ENCODE measurements at regions not wholly inside any gene's neighbourhood (a gene's known extent, or its start where the extent isn't known, plus 50 kb on each side); places are given as distances from the start of the nearest gene placed in this dataset.

DNA sequence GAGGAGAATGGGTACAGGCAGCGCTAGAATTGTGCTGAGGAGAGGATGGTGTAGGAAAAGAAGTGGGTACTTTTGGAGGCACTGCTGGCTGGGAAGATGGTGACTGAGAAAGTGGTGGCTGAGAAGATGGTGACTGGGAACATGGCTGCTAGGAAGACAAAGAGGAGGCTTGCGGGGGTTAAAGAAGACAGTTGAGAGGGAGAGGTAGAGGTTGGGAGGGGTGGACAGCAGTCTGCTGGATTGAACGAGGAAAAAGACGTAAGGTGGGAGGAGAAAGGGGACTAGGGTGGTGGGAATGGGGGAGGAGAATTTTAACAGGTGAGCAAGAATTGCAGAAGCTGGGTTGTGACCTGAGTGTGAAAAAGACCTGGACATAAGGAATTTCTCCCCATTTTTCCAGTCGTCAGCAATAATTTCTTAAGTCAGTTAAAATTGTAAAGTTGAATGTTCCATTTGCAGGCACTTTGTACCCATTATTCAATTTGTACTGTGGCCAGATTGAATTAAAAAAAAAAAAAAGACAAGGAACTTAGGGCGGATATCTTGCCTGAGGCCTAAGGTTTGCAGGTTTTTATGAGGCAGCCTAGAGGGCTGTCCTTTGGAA lies 2450.0 kb downstream of the TP53TG3F start:
- TF ChIP-seq ZNF609 (CRISPR knock-in tag; IDR thresholded peaks at IDR 0.05; ENCODE audit: borderline replicate concordance) (no peak), HNRNPH1 (optimal IDR thresholded peaks at IDR 0.05; ENCODE audit: low read depth, low read length) (no peak), ZNF174 (CRISPR knock-in tag; IDR thresholded peaks at IDR 0.05) (no peak), HDAC1 (IDR thresholded peaks at IDR 0.05) (no peak), TARDBP (IDR thresholded peaks at IDR 0.05) (no peak), EP300 (IDR thresholded peaks at IDR 0.05; ENCODE audit: low read length) (no peak), GTF2F1 (IDR thresholded peaks at IDR 0.05; ENCODE audit: low read depth, low read length) (no peak), ZBTB40 (IDR thresholded peaks at IDR 0.05) (no peak), ZBTB40 (CRISPR knock-in tag; IDR thresholded peaks at IDR 0.05) (no peak)
- TF ChIP-seq, protein P1, sequence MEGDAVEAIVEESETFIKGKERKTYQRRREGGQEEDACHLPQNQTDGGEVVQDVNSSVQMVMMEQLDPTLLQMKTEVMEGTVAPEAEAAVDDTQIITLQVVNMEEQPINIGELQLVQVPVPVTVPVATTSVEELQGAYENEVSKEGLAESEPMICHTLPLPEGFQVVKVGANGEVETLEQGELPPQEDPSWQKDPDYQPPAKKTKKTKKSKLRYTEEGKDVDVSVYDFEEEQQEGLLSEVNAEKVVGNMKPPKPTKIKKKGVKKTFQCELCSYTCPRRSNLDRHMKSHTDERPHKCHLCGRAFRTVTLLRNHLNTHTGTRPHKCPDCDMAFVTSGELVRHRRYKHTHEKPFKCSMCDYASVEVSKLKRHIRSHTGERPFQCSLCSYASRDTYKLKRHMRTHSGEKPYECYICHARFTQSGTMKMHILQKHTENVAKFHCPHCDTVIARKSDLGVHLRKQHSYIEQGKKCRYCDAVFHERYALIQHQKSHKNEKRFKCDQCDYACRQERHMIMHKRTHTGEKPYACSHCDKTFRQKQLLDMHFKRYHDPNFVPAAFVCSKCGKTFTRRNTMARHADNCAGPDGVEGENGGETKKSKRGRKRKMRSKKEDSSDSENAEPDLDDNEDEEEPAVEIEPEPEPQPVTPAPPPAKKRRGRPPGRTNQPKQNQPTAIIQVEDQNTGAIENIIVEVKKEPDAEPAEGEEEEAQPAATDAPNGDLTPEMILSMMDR (IDR thresholded peaks at IDR 0.05 in 2 of 3, conservative IDR thresholded peaks at IDR 0.05 in 1 of 3; ENCODE audit: insufficient read depth in 2 of 3, low read depth in 1 of 3, low read length in 3 of 3), result no peak
- TF ChIP-seq, protein P2, sequence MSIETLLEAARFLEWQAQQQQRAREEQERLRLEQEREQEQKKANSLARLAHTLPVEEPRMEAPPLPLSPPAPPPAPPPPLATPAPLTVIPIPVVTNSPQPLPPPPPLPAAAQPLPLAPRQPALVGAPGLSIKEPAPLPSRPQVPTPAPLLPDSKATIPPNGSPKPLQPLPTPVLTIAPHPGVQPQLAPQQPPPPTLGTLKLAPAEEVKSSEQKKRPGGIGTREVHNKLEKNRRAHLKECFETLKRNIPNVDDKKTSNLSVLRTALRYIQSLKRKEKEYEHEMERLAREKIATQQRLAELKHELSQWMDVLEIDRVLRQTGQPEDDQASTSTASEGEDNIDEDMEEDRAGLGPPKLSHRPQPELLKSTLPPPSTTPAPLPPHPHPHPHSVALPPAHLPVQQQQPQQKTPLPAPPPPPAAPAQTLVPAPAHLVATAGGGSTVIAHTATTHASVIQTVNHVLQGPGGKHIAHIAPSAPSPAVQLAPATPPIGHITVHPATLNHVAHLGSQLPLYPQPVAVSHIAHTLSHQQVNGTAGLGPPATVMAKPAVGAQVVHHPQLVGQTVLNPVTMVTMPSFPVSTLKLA (conservative IDR thresholded peaks at IDR 0.05), result no peak

Measured in K562 (cell line).